ENCODE measurements at regions not wholly inside any gene's neighbourhood (a gene's known extent, or its start where the extent isn't known, plus 50 kb on each side); places are given as distances from the start of the nearest gene placed in this dataset.

DNA sequence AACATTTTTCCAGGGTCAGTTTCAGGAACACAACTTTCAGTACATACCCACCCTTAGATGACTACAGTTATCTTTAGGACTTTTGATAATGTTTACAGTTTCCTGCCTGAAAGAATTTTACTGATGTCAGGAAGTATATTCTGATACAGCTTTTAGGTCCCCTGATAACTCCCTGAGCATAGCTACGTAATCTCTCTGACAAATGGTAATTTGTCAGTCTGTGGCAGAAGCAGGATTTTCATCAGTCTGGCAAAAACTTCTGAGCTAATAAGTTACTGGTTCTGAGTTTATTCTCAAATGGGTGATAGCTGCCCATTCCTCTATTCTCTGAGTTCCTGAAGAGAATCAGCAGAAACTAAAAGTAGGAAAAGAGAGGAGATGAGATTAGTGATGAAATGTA is 270.1 kb upstream of the MTPN start:
- TF ChIP-seq POLR2A (IDR thresholded peaks at IDR 0.05; ENCODE audit: low read depth, low read length), result no peak
- no peak for TF ChIP-seq MXI1 (IDR thresholded peaks at IDR 0.05; ENCODE audit: borderline replicate concordance, low read depth, low read length)
- TF ChIP-seq CTCF (conservative IDR thresholded peaks at IDR 0.05; ENCODE audit: low read depth, low read length), result no peak
- no peak for TF ChIP-seq MAZ (IDR thresholded peaks at IDR 0.05; ENCODE audit: borderline replicate concordance, low read depth, low read length)
- no peak for TF ChIP-seq RAD21 (IDR thresholded peaks at IDR 0.05; ENCODE audit: low read length)
- no peak for TF ChIP-seq CEBPB (IDR thresholded peaks at IDR 0.05; ENCODE audit: low read depth, low read length)
- no peak for TF ChIP-seq MAFK (IDR thresholded peaks at IDR 0.05; ENCODE audit: low read depth, low read length)
- no peak for TF ChIP-seq CHD1 (IDR thresholded peaks at IDR 0.05; ENCODE audit: low read depth, low read length)
- no peak for TF ChIP-seq BHLHE40 (IDR thresholded peaks at IDR 0.05; ENCODE audit: low read depth, low read length)
- TF ChIP-seq RFX5 (IDR thresholded peaks at IDR 0.05; ENCODE audit: low read depth, low read length), result no peak
- TF ChIP-seq, protein P1, sequence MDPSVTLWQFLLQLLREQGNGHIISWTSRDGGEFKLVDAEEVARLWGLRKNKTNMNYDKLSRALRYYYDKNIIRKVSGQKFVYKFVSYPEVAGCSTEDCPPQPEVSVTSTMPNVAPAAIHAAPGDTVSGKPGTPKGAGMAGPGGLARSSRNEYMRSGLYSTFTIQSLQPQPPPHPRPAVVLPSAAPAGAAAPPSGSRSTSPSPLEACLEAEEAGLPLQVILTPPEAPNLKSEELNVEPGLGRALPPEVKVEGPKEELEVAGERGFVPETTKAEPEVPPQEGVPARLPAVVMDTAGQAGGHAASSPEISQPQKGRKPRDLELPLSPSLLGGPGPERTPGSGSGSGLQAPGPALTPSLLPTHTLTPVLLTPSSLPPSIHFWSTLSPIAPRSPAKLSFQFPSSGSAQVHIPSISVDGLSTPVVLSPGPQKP (IDR thresholded peaks at IDR 0.05; ENCODE audit: borderline replicate concordance, low read depth, low read length), result no peak
